Right lobe of liver (tissue), 6 donors: ENCODE measurements at regions not wholly inside any gene's neighbourhood (a gene's known extent, or its start where the extent isn't known, plus 50 kb on each side); places are given as distances from the start of the nearest gene placed in this dataset.

Experiments
- ATAC-seq, 4 donors: fragments of 200-7000 bp; cut with Tn5 transposase; one replicate each; pipeline ENCODE4 v1.9.1; 2020; ENCODE audit warnings: mild to moderate bottlenecking in 4 of 4, moderate library complexity in 4 of 4
- DNase-seq, 3 donors: peaks; one replicate each; pipeline ENCODE4 v3.0.0-alpha.2; 2020
- H3K27ac ChIP-seq, 3 donors: fragments of 200-600 bp; one replicate each; pipeline ENCODE4 v1.8.0; 2022
- H3K27me3 ChIP-seq, 2 donors: fragments of 200-600 bp; one replicate each; pipeline ENCODE4 v1.8.0; 2022
- H3K36me3 ChIP-seq, 4 donors: fragments of 200-600 bp; sonication (generic) in 1 of 4; one replicate each; pipeline versions ENCODE4 v1.5.1 to v1.8.0; 2017 to 2022; ENCODE audit warnings: control low read depth in 1 of 4
- H3K4me1 ChIP-seq, 4 donors: fragments of 200-600 bp; sonication (generic) in 1 of 4; one replicate each; pipeline versions ENCODE4 v1.5.1 to v1.8.0; 2017 to 2022; ENCODE audit warnings: control low read depth in 1 of 4
- H3K4me3 ChIP-seq, 3 donors: fragments of 200-600 bp; one replicate each; pipeline ENCODE4 v1.8.0; 2022
- H3K9me3 ChIP-seq, 4 donors: fragments of 200-600 bp; sonication (generic) in 1 of 4; one replicate each; pipeline versions ENCODE4 v1.5.1 to v1.8.0; 2017 to 2022; ENCODE audit warnings: control low read depth in 1 of 4
- CTCF ChIP-seq, 4 donors: fragments of 200-600 bp in 3 of 4; fragments of 450-650 bp in 1 of 4; IDR thresholded peaks; one replicate each; pipeline versions ENCODE4 v1.5.1 to v1.8.0; 2016 to 2022; ENCODE audit warnings: antibody characterized with exemption in 4 of 4, mild to moderate bottlenecking in 2 of 4
- POLR2A ChIP-seq: fragments of 450-650 bp; IDR thresholded peaks from one replicate; pipeline ENCODE4 v1.6.1; 2017; ENCODE audit warnings: antibody characterized with exemption, mild to moderate bottlenecking
- WGBS: methylation state at CpG from one replicate; pipeline ENCODE4 v1.1.6; 2018; ENCODE audit warnings: low coverage, low lambda C conversion rate; ENCODE audit not compliant: insufficient coverage; ENCODE audit errors: missing lambda C conversion rate; 5-methylcytosine and 5-hydroxymethylcytosine counted together
- intact Hi-C, 2 donors: fragments of 100-400 bp; cut with DNase I; formaldehyde crosslinking; loops; one replicate each; pipeline versions ENCODE4 v1.11.2 to v1.14.1; 2022
- donor health status: DM: no; HTN: yes; CAD: no.
- donor health status: DM: no; HTN: no; CAD: no.
- donor health status: DM: no; HTN: no; CAD: no.
- donor health status: DM: no; HTN: yes; CAD: no.
- donor health status: DM: no; HTN: yes; CAD: no.

GRCh38 chr2:83420993-83421392 lies 1038.1 kb downstream of the SUCLG1 start:
- no peak for ATAC-seq
- no peaks in the 10 kb centered on the region for H3K4me1 ChIP-seq
- TF ChIP-seq POLR2A (no peak), CTCF (IDR thresholded peaks at IDR 0.05) (no peak)
- 91% methylated on average over 1 of the region's 1 CpG for WGBS
- no peaks in the 10 kb centered on the region for H3K27me3 ChIP-seq
- no peaks in the 10 kb centered on the region for H3K9me3 ChIP-seq
- intact Hi-C loops: no loop called here
- H3K27ac ChIP-seq: no peak overlapping the region
- H3K36me3 ChIP-seq: no peaks in the 10 kb centered on the region
- no peak for DNase-seq
- H3K4me3 ChIP-seq: no peak overlapping the region

GRCh38 chr2:83394134-83394904 lies 1064.8 kb downstream of the SUCLG1 start:
- DNase-seq (no peak), ATAC-seq (no peak)
- Histone ChIP-seq H3K27me3 (no peaks in the 10 kb centered on the region), H3K4me3 (no peak overlapping the region), H3K27ac (no peak overlapping the region), H3K9me3 (no peaks in the 10 kb centered on the region), H3K36me3 (no peaks in the 10 kb centered on the region), H3K4me1 (no peaks in the 10 kb centered on the region)
- intact Hi-C loops: no loop called here
- 39% methylated on average over 3 of the region's 3 CpGs for WGBS
- no peak for TF ChIP-seq CTCF (IDR thresholded peaks at IDR 0.05)
- TF ChIP-seq POLR2A: no peak

GRCh38 chr2:83388804-83389203 lies 1070.3 kb downstream of the SUCLG1 start:
- no peak for DNase-seq
- no peaks in the 10 kb centered on the region for H3K4me1 ChIP-seq
- 40% methylated on average over 1 of the region's 1 CpG for WGBS
- no peak overlapping the region for H3K27ac ChIP-seq
- H3K36me3 ChIP-seq: no peaks in the 10 kb centered on the region
- no peaks in the 10 kb centered on the region for H3K9me3 ChIP-seq
- H3K4me3 ChIP-seq: no peak overlapping the region
- no peaks in the 10 kb centered on the region for H3K27me3 ChIP-seq
- intact Hi-C loops: no loop called here
- ATAC-seq: no peak
- TF ChIP-seq CTCF (IDR thresholded peaks at IDR 0.05): no peak
- no peak for TF ChIP-seq POLR2A

- DNase-seq (no peak), ATAC-seq (no peak)
- H3K4me3 ChIP-seq: no peak overlapping the region
- H3K27ac ChIP-seq: no peak overlapping the region
- H3K9me3 ChIP-seq: no peaks in the 10 kb centered on the region
- no peaks in the 10 kb centered on the region for H3K4me1 ChIP-seq
- no peak for TF ChIP-seq CTCF (IDR thresholded peaks at IDR 0.05)
- TF ChIP-seq POLR2A: no peak
- 60% methylated on average over 1 of the region's 1 CpG for WGBS
- no peaks in the 10 kb centered on the region for H3K36me3 ChIP-seq
- intact Hi-C loops: no loop called here
- H3K27me3 ChIP-seq: no peaks in the 10 kb centered on the region
Measured at GRCh38 chr2:83386549-83386948, 1072.5 kb downstream of the SUCLG1 start.

GRCh38 chr2:83378921-83379320 lies 1080.2 kb downstream of the SUCLG1 start:
- H3K36me3 ChIP-seq: no peaks in the 10 kb centered on the region
- no peak for ATAC-seq
- H3K27ac ChIP-seq: no peak overlapping the region
- H3K4me1 ChIP-seq: no peaks in the 10 kb centered on the region
- H3K9me3 ChIP-seq: no peaks in the 10 kb centered on the region
- no peaks in the 10 kb centered on the region for H3K27me3 ChIP-seq
- intact Hi-C loops: no loop called here
- no peak for TF ChIP-seq POLR2A
- H3K4me3 ChIP-seq: no peak overlapping the region
- no peak for DNase-seq
